SIG-M5 (cell line): ENCODE measurements at regions not wholly inside any gene's neighbourhood (a gene's known extent, or its start where the extent isn't known, plus 50 kb on each side); places are given as distances from the start of the nearest gene placed in this dataset.
"Not testable (repeated sequence)": the region's sequence is repeated elsewhere in the genome, so short reads cannot be mapped to it uniquely, and the experiment has no call there.

Experiments
- DNase-seq: peaks from one replicate; lab custom pipeline; 2025; lab: John Stamatoyannopoulos, UW

- DNase-seq = no peak
Measured at GRCh38 chr2:223180463-223180862, 128.5 kb downstream of the KCNE4 start.

GRCh38 chr2:223181561-223181960, 129.6 kb downstream of the KCNE4 start:
- no peak for DNase-seq

- no peak for DNase-seq
Measured at GRCh38 chr2:223182356-223182755, 130.4 kb downstream of the KCNE4 start.

- no peak for DNase-seq
Measured at GRCh38 chr2:223185638-223186037, 133.6 kb downstream of the KCNE4 start.

- no peak for DNase-seq
Measured at GRCh38 chr2:223187256-223187655, 135.3 kb downstream of the KCNE4 start.

GRCh38 chr2:223190561-223191206, 138.7 kb downstream of the KCNE4 start:
- DNase-seq = not testable (repeated sequence)

- DNase-seq = no peak
Measured at GRCh38 chr2:223196331-223196730, 144.3 kb downstream of the KCNE4 start.

GRCh38 chr2:223197046-223197445, 145.1 kb downstream of the KCNE4 start:
- DNase-seq = no peak

- DNase-seq = no peak
Measured at GRCh38 chr2:223199531-223200515, 147.8 kb downstream of the KCNE4 start.

GRCh38 chr2:223203971-223204929, 152.3 kb downstream of the KCNE4 start:
- DNase-seq = no peak

GRCh38 chr2:223210489-223210888, 158.5 kb downstream of the KCNE4 start:
- DNase-seq = no peak

- DNase-seq = no peak
Measured at GRCh38 chr2:223214394-223215253, 162.6 kb downstream of the KCNE4 start.

- DNase-seq = no peak
Measured at GRCh38 chr2:223215254-223215516, 163.2 kb downstream of the KCNE4 start.

GRCh38 chr2:223217373-223217772, 165.4 kb downstream of the KCNE4 start:
- no peak for DNase-seq

- no peak for DNase-seq
Measured at GRCh38 chr2:223218587-223219178, 166.7 kb downstream of the KCNE4 start.

- no peak for DNase-seq
Measured at GRCh38 chr2:223219872-223220657, 168.1 kb downstream of the KCNE4 start.

- no peak for DNase-seq
Measured at GRCh38 chr2:223220658-223220925, 168.6 kb downstream of the KCNE4 start.

- no peak for DNase-seq
Measured at GRCh38 chr2:223221139-223221835, 169.3 kb downstream of the KCNE4 start.

- DNase-seq = no peak
Measured at GRCh38 chr2:223222397-223222796, 170.4 kb downstream of the KCNE4 start.

- DNase-seq = no peak
Measured at GRCh38 chr2:223223156-223223555, 171.2 kb downstream of the KCNE4 start.
